Type B pancreatic cell (in vitro differentiated cells): ENCODE measurements at regions not wholly inside any gene's neighbourhood (a gene's known extent, or its start where the extent isn't known, plus 50 kb on each side); places are given as distances from the start of the nearest gene placed in this dataset.

Experiments used
- DNase-seq: peaks from one replicate; pipeline ENCODE4 v3.0.0; 2021; ENCODE audit warnings: mixed read lengths; ENCODE audit not compliant: unreplicated experiment; ENCODE audit errors: extremely low spot score
- H3K27ac Mint-ChIP-seq: 2 replicates; pipeline ENCODE4 v1.8.0; 2021; ENCODE audit warnings: mild to moderate bottlenecking, mixed read lengths
- H3K27me3 Mint-ChIP-seq: 2 replicates; pipeline ENCODE4 v1.8.0; 2021; ENCODE audit warnings: mixed read lengths
- H3K36me3 Mint-ChIP-seq: 2 replicates; pipeline ENCODE4 v1.8.0; 2021; ENCODE audit warnings: mixed read lengths
- H3K4me1 Mint-ChIP-seq: one replicate; pipeline ENCODE4 v1.8.0; 2021; ENCODE audit warnings: mixed read lengths; ENCODE audit not compliant: unreplicated experiment
- H3K4me3 Mint-ChIP-seq: 2 replicates; pipeline ENCODE4 v1.8.0; 2021; ENCODE audit warnings: mild to moderate bottlenecking, mixed read lengths
- H3K9me3 Mint-ChIP-seq: 2 replicates; pipeline ENCODE4 v1.8.0; 2021; ENCODE audit warnings: mixed read lengths
- CTCF ChIP-seq: fragments of 200-600 bp; sonication (generic); conservative IDR thresholded peaks from 2 replicates; pipeline ENCODE4 v1.5.0; 2021; ENCODE audit warnings: antibody characterized with exemption, mild to moderate bottlenecking

DNA sequence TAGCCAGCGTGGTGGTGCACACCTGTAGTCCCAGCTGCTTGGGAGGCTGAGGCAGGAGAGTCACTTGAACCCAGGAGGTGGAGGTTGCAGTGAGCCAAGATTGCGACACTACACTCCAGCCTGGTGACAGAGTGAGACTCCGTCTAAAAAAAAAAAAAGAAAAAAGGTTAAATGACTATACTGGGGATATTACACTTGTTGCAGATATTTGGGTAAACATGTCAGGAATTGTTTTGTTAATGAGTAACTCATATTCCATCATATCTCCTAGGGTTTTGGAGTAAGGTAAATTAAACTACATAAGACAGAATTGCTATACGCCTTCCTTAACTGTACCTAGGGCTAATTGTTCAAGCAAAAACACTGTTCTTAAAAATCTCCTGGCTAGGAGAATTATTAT is 291.4 kb upstream of the IGFBP7 start:
- Mint-ChIP-seq H3K36me3 (no peaks in the 10 kb centered on the region), H3K4me1 (peaks cover 27% of the 10 kb centered on the region), H3K9me3 (peaks cover 6% of the 10 kb centered on the region), H3K27me3 (peaks cover 4% of the 10 kb centered on the region), H3K4me3 (no peak overlapping the region), H3K27ac (no peak overlapping the region)
- DNase-seq, result no peak
- TF ChIP-seq CTCF, result no peak

DNA sequence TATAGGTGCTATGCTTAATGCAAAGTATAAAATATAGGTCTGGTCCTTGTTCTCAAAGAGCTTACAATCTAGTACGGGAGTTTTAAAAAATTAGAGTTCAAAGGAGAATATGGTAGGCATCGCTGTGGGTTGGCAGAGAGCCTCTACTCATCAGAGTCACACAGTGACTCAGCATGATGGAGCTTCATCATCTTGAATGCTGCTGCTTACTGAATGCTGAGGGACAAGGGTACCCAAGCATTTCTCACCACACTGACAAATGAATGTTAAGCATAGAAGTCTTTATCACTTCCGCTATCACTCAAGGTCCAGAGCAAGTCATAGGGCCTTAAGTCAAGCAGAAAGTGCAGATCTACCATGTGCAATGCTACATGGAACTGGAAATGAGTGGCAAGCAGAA is 268.6 kb upstream of the IGFBP7 start:
- H3K36me3 Mint-ChIP-seq, result peaks cover 3% of the 10 kb centered on the region
- DNase-seq, result no peak
- H3K4me3 Mint-ChIP-seq, result no peak overlapping the region
- H3K27me3 Mint-ChIP-seq, result no peaks in the 10 kb centered on the region
- H3K4me1 Mint-ChIP-seq, result peaks cover 21% of the 10 kb centered on the region
- H3K9me3 Mint-ChIP-seq, result peaks cover 12% of the 10 kb centered on the region
- H3K27ac Mint-ChIP-seq, result no peak overlapping the region
- no peak for TF ChIP-seq CTCF

DNA sequence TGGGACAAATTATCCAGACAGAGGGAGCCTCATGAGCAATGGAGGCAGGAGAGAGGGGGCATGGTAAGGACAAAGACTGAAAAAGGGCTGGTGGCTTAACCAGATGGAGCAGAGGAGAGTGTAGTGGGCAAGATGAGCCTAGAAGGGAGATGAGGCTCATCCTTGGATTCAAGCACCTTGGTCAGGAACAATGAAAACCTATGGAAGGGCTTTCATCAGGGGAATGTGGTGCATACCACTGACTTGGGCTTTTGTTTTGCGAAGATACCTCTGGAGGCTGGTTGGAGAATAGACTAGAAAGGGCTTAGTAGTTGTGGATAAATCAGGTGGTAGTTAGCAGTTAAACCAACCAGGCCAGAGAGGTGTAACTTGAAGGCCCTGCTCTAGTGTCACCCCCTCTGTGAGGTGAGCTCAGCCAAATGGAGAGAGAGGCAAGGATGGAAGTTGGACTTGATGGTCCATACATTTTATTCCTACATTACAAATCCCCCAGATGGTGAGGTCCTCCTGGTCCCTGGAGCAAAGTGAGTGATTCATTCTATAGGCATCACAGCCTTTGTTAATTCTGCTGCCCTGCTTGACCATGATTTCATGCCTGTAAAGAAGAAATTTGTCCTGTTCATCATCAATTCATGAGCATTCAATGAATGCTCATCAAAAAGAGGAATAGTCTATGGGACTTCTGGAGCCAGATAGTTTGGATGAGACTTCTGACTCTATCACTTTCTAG is 264.8 kb upstream of the IGFBP7 start:
- Mint-ChIP-seq H3K9me3 (no peaks in the 10 kb centered on the region), H3K27me3 (no peaks in the 10 kb centered on the region), H3K4me1 (peaks cover 39% of the 10 kb centered on the region), H3K4me3 (no peak overlapping the region), H3K36me3 (no peaks in the 10 kb centered on the region), H3K27ac (no peak overlapping the region)
- DNase-seq, result no peak
- no peak for TF ChIP-seq CTCF

DNA sequence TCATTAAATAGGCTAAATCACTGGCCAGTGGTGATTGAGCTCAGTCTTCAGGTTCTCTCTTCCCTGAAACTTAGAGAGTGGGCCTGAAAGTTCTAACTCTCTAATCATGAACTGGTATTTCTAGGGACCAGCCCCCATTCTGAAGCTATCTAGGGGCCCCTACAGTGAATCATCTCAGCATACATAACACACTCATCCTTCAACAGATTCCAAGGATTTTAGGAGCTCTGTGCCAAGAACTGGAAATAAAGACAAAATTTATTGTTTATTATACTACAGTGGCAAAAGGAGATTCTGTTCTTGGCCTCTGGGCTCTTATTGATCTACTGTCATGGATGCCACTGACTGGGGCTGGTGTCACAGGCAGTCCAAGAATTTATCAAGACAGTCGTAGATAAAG is 263.8 kb upstream of the IGFBP7 start:
- peaks cover 5% of the 10 kb centered on the region for H3K9me3 Mint-ChIP-seq
- H3K4me1 Mint-ChIP-seq, result peaks cover 39% of the 10 kb centered on the region
- TF ChIP-seq CTCF, result no peak
- H3K27me3 Mint-ChIP-seq, result no peaks in the 10 kb centered on the region
- H3K4me3 Mint-ChIP-seq, result no peak overlapping the region
- no peak for DNase-seq
- no peaks in the 10 kb centered on the region for H3K36me3 Mint-ChIP-seq
- no peak overlapping the region for H3K27ac Mint-ChIP-seq

DNA sequence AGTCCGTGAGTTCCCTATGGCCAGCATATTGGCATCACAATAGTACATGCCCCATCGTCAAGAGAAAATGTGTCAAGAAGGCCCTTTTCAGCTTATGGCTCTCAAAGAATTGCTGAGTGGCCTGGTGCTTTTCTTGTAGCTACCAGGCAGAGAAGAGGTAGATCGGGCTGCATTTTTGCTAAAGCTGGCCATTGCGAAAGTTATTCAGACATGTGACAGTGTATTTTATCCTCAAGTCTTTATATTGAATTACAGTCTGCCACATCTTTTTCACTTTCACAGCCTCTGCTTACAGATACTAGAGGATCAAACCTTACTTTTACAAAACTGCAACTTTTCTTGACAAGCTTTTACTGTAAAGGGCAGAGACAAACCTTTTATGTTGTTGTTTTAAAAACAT is 261.5 kb upstream of the IGFBP7 start:
- Mint-ChIP-seq H3K27me3 (no peaks in the 10 kb centered on the region), H3K4me3 (no peak overlapping the region), H3K4me1 (peaks cover 32% of the 10 kb centered on the region), H3K36me3 (no peaks in the 10 kb centered on the region), H3K9me3 (peaks cover 5% of the 10 kb centered on the region), H3K27ac (no peak overlapping the region)
- no peak for DNase-seq
- no peak for TF ChIP-seq CTCF
